HG03521 (cell line): ENCODE measurements at regions not wholly inside any gene's neighbourhood (a gene's known extent, or its start where the extent isn't known, plus 50 kb on each side); places are given as distances from the start of the nearest gene placed in this dataset.
"Not testable (repeated sequence)": the region's sequence is repeated elsewhere in the genome, so short reads cannot be mapped to it uniquely, and the experiment has no call there.

Experiments
- ATAC-seq: cut with Tn5 transposase; IDR thresholded peaks from one replicate; pipeline ENCODE4 v1.9.1; 2021; ENCODE audit warnings: mild to moderate bottlenecking, moderate library complexity; ENCODE audit not compliant: unreplicated experiment

DNA sequence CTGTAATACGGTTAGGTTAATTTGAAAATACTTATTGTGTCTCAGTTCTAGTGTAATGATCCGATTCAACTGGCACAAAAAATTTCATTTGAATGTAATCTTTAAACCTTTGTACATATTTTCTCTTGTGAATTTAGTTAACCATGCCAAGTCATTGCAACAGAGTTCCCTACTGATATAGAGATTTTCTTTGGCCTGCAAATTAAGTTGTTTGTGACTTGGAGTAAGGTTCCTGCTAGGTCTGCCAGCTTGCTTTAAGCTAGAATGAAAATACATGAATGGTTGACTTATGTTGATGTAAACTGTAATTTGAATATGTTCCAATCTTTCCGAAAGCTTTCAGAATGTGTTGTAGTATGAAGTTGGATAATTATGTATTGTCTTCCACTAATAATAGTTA lies 1004.1 kb upstream of the EDIL3 start:
- no peak for ATAC-seq

DNA sequence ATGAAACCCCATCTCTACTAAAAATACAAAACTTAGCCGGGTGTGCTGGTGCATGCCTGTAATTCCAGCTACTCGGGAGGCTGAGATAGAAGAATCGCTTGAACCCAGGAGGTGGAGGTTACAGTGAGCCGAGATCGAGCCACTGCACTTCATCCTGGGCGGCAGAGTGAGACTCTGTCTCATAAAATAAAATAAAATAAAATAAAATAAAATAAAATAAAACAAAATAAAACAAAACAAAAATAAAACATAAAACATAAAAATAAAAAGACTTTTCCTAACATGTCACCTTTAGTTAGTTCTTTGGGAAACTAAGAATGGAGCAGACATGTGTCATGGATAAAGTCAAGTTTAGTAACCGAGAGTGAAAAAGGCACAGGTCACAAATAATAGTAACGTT lies 1007.6 kb upstream of the EDIL3 start:
- ATAC-seq: not testable (repeated sequence)

DNA sequence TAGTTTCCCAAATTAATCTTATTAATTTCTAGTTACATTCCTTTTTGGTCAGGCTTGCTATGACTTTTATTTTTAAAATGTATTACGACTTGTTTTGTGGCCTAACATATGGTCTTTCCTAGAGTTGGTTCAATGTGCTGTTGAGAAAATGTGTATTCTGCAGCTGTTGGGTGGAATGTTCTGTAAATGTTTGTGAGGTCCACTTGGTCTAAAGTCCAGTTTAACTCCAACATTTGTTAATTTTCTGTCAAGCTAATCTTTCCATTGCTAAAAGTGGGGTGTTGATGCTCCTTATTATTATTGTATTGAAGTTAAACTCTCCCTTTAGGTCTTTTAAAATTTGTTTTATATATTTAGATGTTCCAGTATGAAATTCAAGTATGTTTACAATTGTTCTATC lies 1010.8 kb upstream of the EDIL3 start:
- no peak for ATAC-seq

DNA sequence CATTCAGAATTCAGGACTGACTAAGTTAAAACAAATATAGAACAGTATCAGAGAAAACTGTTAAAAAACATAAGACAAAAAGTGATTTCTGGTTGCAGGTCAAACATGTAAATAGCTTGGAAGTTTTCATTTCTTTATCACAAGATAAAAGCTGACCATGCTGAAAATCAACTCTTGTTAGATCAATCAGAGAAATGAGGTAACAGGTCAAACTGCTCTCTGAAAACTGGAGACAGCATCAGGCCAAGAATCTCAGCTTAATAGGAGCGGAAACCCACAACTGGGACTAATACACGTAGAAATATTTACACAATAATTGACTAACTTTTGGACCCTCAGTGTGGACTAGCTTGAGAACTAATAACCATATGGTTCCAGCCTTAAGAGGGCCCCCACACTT lies 1012.8 kb upstream of the EDIL3 start:
- no peak for ATAC-seq

DNA sequence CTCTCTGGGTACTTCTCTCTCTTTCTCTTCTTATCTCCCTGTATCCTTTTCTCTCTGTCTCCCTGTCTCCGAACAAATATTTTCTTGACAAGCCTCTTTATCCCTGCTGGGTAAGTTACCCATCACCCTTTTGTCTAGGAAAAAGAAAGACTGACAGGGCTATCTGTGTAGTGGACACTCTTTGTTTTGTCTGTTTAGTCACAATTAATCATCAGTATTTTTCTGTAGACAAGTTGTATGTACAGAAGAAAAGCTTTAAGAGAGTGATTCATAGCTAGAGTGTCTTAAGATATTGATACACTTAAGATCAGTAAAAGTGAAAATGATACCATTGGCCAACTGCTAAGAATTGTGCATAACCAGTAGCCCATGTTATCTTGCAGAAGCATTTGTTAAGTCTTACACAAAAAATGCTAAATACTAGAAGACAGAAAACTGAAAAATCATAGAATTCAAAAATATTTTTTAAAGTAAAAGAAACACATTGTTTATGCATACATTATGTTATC lies 1043.8 kb upstream of the EDIL3 start:
- no peak for ATAC-seq

DNA sequence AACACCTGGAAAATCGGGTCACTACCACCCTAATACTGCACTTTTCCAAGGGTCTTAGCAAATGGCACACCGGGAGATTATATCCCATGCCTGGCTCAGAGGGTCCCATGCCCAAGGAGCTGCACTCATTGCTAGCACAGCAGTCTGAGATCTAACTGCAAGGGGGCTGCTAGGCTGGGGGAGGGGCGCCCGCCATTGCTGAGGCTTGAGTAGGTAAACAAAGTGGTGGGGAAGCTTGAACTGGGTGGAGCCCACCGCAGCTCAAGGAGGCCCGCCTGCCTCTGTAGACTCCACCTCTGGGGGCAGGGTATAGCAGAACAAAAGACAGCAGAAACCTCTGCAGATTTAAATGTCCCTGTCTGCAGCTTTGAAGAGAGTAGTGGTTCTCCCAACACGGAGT lies 1047.0 kb upstream of the EDIL3 start:
- ATAC-seq: not testable (repeated sequence)

DNA sequence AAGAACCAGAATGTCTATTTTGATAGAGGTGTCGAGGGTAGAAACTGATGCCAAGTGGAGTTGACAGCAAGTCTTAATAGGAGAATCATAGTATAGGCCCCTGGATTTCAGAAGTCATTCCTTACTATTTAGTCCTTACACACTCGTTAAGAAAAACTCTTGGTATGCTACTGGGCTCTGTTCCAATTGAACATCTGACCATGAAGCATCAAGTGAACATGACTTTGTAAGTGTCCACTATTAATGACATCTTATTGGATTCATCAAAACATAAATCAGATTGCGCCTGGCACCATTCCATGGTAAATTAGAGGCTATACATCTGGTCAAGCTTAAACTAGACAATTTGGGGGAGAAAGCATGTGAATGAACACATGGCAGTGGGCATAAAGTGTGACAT lies 1056.5 kb upstream of the EDIL3 start:
- ATAC-seq: no peak

DNA sequence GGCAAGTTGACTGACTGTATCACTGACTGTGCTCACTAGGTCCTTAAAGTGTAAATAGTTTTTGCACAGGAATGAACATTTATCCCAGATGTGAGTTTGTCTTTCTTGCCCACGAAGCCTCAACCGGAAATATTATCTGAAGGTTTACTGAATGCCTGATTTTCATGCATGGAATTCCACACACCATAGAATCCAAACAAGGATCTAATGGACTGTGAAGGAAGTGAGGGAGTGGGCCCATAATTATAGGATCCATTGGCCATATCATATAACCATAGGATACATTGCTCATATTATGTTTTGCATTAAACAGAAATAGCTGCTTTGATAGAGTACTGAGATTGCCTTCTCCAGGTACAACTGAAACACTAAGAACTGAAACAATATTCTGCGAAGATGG lies 1057.2 kb upstream of the EDIL3 start:
- ATAC-seq: no peak

DNA sequence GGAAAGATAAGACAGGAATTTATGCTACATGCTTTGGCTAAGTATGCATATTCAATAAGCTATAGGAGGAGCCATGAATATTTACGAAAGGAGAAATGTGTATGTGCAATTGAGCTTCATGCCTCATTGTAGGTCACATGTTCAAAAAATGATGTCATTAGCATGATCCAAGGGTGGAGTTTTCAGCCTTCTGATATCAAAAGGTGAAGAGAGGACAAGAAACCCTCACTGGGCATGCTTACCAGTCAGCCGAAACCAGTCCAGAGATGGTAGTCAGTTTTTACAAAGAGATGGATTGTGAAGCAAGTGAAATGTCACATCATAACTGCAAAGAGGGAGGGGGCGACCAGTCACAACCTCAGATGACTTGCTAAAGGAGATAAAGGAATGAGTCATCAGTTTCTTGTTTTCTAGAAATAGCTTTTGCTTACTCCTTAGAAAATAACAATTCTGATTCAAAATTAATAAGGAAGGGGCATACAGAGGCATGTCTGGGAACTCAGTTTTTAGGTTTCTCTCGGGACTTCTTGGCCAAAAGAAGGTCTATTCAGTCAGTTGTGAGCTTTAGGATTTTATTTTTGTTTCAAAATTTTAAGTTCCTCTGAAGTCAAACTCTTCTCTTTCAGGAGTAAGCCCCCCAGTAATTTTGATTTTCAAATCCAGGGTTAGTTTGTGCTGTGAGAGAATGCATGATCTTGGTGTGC lies 1067.8 kb upstream of the EDIL3 start:
- ATAC-seq: no peak

DNA sequence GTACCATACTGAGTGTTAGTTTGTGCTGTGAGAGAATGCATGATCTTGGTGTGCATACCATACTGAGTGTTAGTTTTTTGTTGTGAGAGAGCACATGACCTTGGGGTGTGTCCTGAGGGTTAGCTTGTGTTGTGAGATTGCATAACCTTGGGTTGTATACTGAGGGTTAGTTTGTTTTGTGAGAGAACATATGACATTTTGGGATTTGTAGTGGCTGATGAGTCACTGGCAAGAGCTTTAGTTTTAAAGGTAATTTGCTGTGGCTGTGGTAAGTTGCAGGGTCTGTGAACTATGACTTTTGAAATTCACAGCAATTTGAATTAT lies 1068.3 kb upstream of the EDIL3 start:
- no peak for ATAC-seq

DNA sequence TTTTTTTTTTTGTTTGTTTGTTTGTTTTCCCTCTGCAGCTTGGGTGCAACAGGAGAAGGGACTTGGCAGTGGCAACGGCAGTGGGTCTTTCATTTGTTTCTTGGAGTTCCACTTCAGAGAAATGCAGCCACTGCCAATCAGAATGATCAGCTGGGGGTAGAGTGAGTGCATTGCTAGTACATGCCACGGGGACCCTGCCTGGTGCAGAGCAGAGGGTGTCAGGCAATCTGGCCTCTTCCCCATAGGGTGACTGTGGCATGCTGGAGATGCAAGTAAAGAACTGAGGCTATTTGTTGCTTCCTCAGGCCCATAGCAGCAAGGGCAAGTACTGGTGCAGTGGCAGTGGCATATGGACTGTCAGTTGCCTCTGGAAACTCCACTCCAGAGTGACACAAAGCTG lies 1073.6 kb upstream of the EDIL3 start:
- ATAC-seq: no peak

DNA sequence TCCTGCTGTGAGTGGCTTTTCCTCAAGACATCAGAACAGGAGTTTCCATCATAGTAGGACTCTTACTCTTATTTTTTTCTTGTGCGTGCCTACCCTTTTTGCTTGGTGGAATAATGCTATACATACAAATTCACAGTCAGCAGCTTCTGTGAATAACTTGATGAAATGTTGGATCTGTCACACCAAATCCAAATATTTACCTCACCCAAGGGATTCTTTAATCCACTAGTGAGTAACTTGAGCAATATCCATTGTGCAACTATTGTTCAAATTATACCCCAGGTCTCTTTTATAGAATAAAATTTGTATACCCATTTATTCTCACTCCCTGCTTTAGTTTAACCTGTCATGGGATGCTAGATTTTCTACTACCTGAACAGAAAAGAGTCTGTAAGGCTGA lies 1078.3 kb upstream of the EDIL3 start:
- ATAC-seq: no peak

DNA sequence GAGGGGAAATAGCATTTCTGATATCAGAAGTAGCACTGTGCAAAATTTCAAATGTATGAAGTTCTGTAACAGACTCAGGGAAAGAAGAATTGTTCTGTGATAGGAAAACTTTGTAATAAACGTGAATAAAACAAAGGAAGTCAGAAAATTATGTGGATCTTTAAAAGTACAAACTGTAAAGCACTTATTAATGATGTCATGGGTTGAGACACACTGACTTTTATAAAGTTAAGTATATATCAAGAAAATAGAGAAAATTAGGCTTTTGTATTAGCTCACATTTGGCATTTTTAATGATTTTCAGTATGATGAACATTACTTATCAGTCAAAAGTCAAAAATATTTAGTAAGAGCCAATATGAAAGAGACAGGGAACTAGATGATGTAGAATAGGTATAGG lies 1081.7 kb upstream of the EDIL3 start:
- ATAC-seq: no peak

DNA sequence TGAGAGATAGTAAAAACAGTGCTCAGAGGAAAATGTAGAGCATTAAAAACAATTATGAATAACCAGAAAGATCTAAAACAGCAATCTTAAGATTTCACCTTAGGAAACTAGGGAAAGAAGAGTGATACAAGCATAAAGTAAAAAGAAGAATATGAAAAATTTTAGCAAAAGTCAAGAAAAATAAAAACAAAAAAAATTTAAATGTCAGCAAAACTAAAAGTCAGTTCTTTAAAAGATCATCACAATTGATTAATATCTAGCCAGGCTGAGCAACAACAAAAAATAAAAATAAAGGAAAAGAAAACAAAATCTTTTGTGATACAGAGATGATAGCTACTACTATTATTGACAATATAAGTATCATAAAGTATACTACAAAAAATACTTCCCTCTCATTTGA lies 1088.1 kb upstream of the EDIL3 start:
- ATAC-seq: no peak

DNA sequence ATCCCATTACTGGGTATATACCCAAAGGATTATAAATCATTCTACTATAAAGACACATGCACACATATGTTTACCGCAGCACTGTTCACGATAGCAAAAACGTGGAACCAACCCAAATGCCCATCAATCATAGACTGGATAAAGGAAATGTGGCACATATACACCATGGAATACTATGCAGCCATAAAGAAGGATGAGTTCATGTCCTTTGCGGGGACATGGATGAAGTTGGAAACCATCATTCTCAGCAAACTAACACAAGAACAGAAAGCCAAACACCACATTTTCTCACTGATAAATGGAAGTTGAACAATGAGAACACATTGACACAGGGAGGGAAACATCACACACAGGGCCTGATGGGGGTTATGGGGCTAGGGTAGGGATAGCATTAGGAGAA lies 1090.5 kb upstream of the EDIL3 start:
- not testable (repeated sequence) for ATAC-seq

DNA sequence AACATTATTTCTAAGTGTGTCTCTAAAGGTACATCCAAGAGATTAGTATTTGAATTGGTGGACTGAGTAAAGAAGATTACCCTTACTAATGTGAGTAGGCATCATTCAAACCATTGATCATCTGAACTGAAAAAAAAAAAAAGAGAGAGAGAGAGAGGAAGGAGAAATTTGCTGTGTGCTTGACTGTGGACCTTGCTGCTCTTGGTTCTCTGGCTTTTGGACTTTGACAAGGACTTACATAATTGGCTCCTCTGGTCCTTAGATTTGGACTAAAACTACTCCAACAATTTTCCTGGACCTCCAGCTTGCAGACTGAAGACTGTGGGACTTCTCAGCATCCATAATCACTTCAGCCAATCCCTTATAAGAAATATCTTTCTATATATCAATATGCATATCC lies 1091.9 kb upstream of the EDIL3 start:
- no peak for ATAC-seq

DNA sequence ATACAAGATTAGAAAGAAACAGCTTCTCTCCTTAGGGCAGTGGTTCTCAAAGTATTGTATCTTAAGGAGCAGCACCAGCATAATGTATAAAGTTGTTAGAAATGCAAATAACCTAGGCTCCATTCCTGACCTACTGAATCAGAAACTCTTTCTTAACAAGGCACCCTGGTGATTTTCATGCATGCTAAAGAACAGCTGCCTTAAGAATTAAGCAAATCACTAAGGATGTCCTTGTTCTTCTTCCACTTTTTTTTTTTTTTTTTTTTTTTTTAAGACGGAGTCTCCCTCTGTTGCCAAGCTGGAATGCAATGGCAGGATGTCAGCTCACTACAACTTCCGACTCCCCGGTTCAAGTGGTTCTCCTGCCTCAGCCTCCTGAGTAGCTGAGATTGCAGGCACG lies 1095.2 kb upstream of the EDIL3 start:
- ATAC-seq: no peak

DNA sequence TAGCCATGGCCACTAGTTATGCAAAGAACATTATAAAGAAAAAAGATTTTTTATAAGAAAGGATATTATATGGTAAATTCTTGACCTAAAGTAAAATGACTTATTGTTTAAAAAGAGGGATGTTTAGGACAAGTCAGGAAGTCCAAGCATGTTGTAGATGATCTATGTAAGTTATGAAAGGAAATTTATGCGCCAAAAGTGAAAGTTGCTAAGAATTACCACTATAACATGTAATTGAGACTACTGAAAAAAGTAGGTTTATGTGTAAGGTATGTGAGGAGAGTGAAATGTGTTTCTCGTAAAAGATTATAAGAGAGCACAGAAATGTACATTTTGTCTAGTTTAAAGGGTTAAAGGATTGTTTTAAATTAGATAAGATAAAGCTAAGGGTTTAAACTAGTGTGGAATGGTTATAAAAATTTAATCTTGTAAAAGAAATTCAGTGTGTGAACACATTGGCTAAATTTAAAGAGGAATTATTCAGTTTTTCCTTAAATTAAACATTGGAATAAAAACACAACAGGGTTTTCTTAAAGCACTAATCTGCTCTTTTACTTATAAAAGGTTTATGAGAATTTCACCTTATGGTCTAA lies 1100.4 kb upstream of the EDIL3 start:
- no peak for ATAC-seq

DNA sequence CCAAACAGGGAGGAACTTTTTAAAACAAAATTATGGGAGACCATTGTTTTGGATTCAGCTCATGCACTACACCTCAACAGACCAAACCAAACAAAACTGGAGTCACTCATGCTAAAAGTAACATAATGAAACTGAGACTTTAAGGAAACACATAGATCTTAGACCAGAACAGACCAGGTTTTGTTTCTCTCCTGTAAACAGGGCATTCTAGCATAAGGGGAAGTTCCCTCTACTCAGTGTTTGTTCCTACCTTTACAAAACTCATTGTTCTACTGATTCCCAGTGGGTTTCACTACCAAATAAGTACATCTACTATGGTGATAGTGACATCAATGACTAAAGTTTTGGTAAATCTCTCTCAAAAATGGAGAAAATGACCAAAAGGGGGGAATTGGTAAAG lies 1103.6 kb upstream of the EDIL3 start:
- no peak for ATAC-seq

DNA sequence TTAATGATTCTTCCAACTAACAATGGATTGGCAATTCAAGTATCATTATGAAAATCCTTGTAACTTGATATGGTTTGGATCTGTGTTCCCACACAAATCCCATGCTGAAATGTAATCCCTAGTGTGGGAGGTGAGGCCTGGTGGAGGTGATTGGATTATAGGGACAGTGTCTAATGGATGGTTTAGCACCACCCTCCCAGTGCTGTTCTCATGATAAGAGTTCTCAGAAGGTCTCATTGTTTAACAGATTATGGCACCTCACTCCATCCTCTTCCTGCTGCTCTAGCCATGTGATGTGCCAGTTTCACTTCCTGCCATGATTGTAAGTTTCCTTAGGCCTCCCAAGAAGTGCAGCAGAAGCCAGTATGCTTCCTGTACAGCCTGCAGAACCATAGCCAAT lies 1116.2 kb upstream of the EDIL3 start:
- ATAC-seq: no peak

DNA sequence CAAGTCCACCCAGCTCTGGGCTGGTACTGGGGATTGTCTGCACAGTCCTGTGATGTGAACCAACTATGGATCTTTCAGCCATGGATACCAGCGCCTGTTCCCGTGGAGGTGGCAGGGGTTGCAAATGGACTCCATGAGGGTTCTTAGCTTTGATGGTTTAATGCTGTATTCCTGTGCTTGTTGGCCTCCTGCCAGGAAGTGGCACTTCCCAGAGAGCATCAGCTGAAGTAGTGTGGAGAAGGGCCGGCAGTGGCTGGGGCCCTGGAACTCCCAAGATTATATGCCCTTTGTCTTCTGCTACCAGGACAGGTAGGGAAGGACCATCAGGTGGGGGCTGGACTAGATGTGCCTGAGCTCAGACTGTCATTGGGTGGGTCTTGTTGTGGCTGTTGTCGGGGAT lies 1104.8 kb upstream of the COX7C start:
- ATAC-seq: no peak

DNA sequence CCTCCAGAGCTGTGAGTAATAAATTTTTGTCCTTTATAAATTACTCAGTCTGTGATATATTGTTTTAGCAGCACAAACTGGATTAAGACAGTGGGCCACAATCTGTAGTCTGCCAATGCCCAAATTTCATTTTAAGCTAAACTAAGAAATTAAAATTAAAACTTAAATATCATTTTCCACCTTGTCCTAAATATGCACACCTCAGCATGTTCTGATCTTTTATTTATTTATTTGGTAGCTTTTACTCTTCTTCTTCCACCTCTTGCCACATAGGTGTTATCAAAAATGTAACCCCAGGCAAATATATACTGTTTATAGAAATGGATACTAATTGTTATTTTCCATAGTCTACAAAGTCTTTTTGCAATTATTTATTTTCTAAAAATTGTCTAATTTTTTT lies 1102.2 kb upstream of the COX7C start:
- ATAC-seq: no peak

DNA sequence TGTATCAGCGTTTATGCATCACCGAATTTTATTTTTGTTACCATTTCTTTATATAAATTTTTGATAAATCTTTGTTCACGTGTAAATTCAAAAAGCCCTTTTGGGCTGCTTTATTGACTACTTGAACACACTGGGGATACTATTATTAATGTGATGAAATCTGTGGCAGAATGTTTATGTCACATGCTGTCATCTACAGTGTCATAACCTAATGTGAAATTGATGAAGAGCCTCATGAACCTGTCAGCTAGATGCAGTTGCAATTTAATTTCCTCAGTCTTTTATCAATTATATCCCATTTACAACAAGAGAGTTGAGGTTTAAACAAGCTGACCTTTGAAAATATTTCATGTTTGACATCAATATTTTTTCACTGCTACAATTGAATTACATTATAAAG lies 1100.4 kb upstream of the COX7C start:
- no peak for ATAC-seq
